ENCODE measurements at regions not wholly inside any gene's neighbourhood (a gene's known extent, or its start where the extent isn't known, plus 50 kb on each side); places are given as distances from the start of the nearest gene placed in this dataset.
"Not testable (repeated sequence)": the region's sequence is repeated elsewhere in the genome, so short reads cannot be mapped to it uniquely, and the experiment has no call there.

GRCh38 chr16:79883494-79883893 lies 283.0 kb upstream of the MAF start:
- Histone ChIP-seq H3K27me3 (replicated peaks; ENCODE audit: control insufficient read depth, insufficient read depth, low read length) (no peaks in the 10 kb centered on the region), H3K9me3 (no peaks in the 10 kb centered on the region), H3K4me1 (no peaks in the 10 kb centered on the region), H3K36me3 (ENCODE audit: control insufficient read depth, insufficient read depth, low read length) (no peaks in the 10 kb centered on the region), H3K4me3 (ENCODE audit: low read depth, low read length) (no peak overlapping the region)
- no peaks in the 10 kb centered on the region for H3K4me1 Mint-ChIP-seq (ENCODE audit: low read depth, unreplicated experiment)
- TF ChIP-seq CTCF (IDR thresholded peaks at IDR 0.05; ENCODE audit: insufficient read depth in 1 of 2, low read depth in 1 of 2, low read length in 1 of 2, severe bottlenecking in 1 of 2, unreplicated experiment in 1 of 2), result no peak
- intact Hi-C loops (cut with micrococcal nuclease; ENCODE audit: unreplicated experiment), result no loop called here
- ChIA-PET CTCF (no interaction called here), POLR2A (no interaction called here)
- H3K27me3 Mint-ChIP-seq (ENCODE audit: insufficient read depth, unreplicated experiment), result peaks cover 4% of the 10 kb centered on the region
- no peaks in the 10 kb centered on the region for H3K36me3 Mint-ChIP-seq (ENCODE audit: insufficient read depth, unreplicated experiment)
- no peak overlapping the region for H3K27ac Mint-ChIP-seq (ENCODE audit: unreplicated experiment)
- H3K9me3 Mint-ChIP-seq (ENCODE audit: unreplicated experiment), result no peaks in the 10 kb centered on the region
- no TSS peak for BruUV-seq (replicated peaks)
- DNase-seq, result no peak
- no peak overlapping the region for H3K4me3 Mint-ChIP-seq (ENCODE audit: unreplicated experiment)

- no peak for TF ChIP-seq CTCF (IDR thresholded peaks at IDR 0.05; ENCODE audit: insufficient read depth in 1 of 2, low read depth in 1 of 2, low read length in 1 of 2, severe bottlenecking in 1 of 2, unreplicated experiment in 1 of 2)
- H3K9me3 Mint-ChIP-seq (ENCODE audit: unreplicated experiment), result no peaks in the 10 kb centered on the region
- no peak overlapping the region for H3K4me3 ChIP-seq (ENCODE audit: low read depth, low read length)
- H3K36me3 Mint-ChIP-seq (ENCODE audit: insufficient read depth, unreplicated experiment), result no peaks in the 10 kb centered on the region
- BruUV-seq (replicated peaks), result no TSS peak
- H3K27me3 ChIP-seq (replicated peaks; ENCODE audit: control insufficient read depth, insufficient read depth, low read length), result no peaks in the 10 kb centered on the region
- H3K4me1 Mint-ChIP-seq (ENCODE audit: low read depth, unreplicated experiment), result no peaks in the 10 kb centered on the region
- H3K4me1 ChIP-seq, result no peaks in the 10 kb centered on the region
- ChIA-PET CTCF (no interaction called here), POLR2A (interaction anchor here (0.6 kb wide), 1 partner anchor 100 kb away, joined by 4 read pairs; no protein-coding TSS in a partner anchor)
- no peak for DNase-seq
- no peaks in the 10 kb centered on the region for H3K36me3 ChIP-seq (ENCODE audit: control insufficient read depth, insufficient read depth, low read length)
- H3K27me3 Mint-ChIP-seq (ENCODE audit: insufficient read depth, unreplicated experiment), result peaks cover 4% of the 10 kb centered on the region
- H3K9me3 ChIP-seq, result no peaks in the 10 kb centered on the region
- H3K4me3 Mint-ChIP-seq (ENCODE audit: unreplicated experiment), result no peak overlapping the region
- intact Hi-C loops (cut with micrococcal nuclease; ENCODE audit: unreplicated experiment), result no loop called here
- H3K27ac Mint-ChIP-seq (ENCODE audit: unreplicated experiment), result no peak overlapping the region
Observed at GRCh38 chr16:79882340-79883005, 281.9 kb upstream of the MAF start.

- CTCF ChIA-PET; H3K4me1 ChIP-seq; H3K36me3 ChIP-seq (ENCODE audit: control insufficient read depth, insufficient read depth, low read length); intact Hi-C loops (cut with micrococcal nuclease; ENCODE audit: unreplicated experiment); H3K27ac Mint-ChIP-seq (ENCODE audit: unreplicated experiment); H3K9me3 ChIP-seq; H3K9me3 Mint-ChIP-seq (ENCODE audit: unreplicated experiment); H3K4me3 Mint-ChIP-seq (ENCODE audit: unreplicated experiment); BruUV-seq (replicated peaks); H3K4me3 ChIP-seq (ENCODE audit: low read depth, low read length); H3K27me3 ChIP-seq (replicated peaks; ENCODE audit: control insufficient read depth, insufficient read depth, low read length); POLR2A ChIA-PET; H3K4me1 Mint-ChIP-seq (ENCODE audit: low read depth, unreplicated experiment); H3K27me3 Mint-ChIP-seq (ENCODE audit: insufficient read depth, unreplicated experiment); DNase-seq; H3K36me3 Mint-ChIP-seq (ENCODE audit: insufficient read depth, unreplicated experiment): not testable (repeated sequence)
Observed at GRCh38 chr16:79881107-79881506, 280.6 kb upstream of the MAF start.

GRCh38 chr16:79876332-79876730 lies 275.8 kb upstream of the MAF start:
- H3K4me1 ChIP-seq, result no peaks in the 10 kb centered on the region
- Mint-ChIP-seq H3K4me3 (ENCODE audit: unreplicated experiment) (no peak overlapping the region), H3K9me3 (ENCODE audit: unreplicated experiment) (no peaks in the 10 kb centered on the region), H3K27ac (ENCODE audit: unreplicated experiment) (no peak overlapping the region), H3K4me1 (ENCODE audit: low read depth, unreplicated experiment) (no peaks in the 10 kb centered on the region), H3K36me3 (ENCODE audit: insufficient read depth, unreplicated experiment) (no peaks in the 10 kb centered on the region), H3K27me3 (ENCODE audit: insufficient read depth, unreplicated experiment) (no peaks in the 10 kb centered on the region)
- no peak overlapping the region for H3K4me3 ChIP-seq (ENCODE audit: low read depth, low read length)
- intact Hi-C loops (cut with micrococcal nuclease; ENCODE audit: unreplicated experiment), result no loop called here
- no TSS peak for BruUV-seq (replicated peaks)
- no peaks in the 10 kb centered on the region for H3K27me3 ChIP-seq (replicated peaks; ENCODE audit: control insufficient read depth, insufficient read depth, low read length)
- no peak for DNase-seq
- ChIA-PET POLR2A (no interaction called here), CTCF (no interaction called here)
- no peaks in the 10 kb centered on the region for H3K36me3 ChIP-seq (ENCODE audit: control insufficient read depth, insufficient read depth, low read length)
- no peaks in the 10 kb centered on the region for H3K9me3 ChIP-seq
- TF ChIP-seq CTCF (IDR thresholded peaks at IDR 0.05; ENCODE audit: insufficient read depth in 1 of 2, low read depth in 1 of 2, low read length in 1 of 2, severe bottlenecking in 1 of 2, unreplicated experiment in 1 of 2), result no peak

Data from Caco-2 (cell line).